HG03342 (cell line): ENCODE measurements at regions not wholly inside any gene's neighbourhood (a gene's known extent, or its start where the extent isn't known, plus 50 kb on each side); places are given as distances from the start of the nearest gene placed in this dataset.

Experiments
- ATAC-seq: cut with Tn5 transposase; IDR thresholded peaks from one replicate; pipeline ENCODE4 v1.9.1; 2021; ENCODE audit warnings: mild to moderate bottlenecking, moderate library complexity; ENCODE audit not compliant: unreplicated experiment

- no peak for ATAC-seq
These were observed 180.0 kb upstream of the BMPER start for GRCh38 chr7:33725111-33726025.

DNA sequence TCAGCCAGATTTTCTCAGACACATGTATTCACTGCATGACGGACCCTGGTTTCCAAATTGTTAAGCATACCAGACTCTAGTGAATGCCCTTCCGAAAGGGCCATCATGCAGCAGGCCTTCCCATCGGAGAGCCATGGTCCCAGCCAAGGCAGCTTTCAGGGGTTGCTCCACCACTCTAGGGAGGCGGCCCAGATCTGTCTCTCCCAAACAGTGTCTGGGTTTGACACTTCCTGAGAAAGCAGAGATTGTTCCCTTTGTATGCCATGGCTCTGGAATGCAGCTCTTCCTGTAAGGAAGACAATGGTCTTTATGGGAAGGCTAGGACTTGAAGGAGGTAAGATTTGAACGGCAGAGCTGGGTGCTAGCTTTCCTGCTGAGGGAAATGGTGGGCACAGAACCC is 178.8 kb upstream of the BMPER start:
- no peak for ATAC-seq

DNA sequence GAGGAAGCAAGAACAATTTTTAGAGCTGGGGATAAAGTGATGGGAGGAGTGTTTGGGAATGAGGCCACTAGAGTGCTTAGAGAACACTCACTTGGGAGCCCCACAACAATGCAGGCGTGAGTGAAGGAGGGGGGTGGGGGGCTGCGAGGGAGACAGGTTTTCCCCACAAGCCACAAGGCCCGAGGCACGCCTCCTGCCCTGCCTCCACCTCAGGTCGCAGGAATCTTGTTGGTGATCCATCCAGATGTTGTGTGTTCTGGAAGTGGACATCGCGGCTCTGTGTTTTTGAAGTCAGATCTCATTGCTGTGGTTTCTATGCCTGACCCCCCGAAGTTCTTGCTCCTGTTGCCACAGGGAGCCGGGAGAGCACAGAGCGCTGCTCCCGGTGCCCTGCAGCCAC is 178.0 kb upstream of the BMPER start:
- no peak for ATAC-seq

- ATAC-seq: no peak
These were observed 176.3 kb upstream of the BMPER start for GRCh38 chr7:33728873-33729551.

DNA sequence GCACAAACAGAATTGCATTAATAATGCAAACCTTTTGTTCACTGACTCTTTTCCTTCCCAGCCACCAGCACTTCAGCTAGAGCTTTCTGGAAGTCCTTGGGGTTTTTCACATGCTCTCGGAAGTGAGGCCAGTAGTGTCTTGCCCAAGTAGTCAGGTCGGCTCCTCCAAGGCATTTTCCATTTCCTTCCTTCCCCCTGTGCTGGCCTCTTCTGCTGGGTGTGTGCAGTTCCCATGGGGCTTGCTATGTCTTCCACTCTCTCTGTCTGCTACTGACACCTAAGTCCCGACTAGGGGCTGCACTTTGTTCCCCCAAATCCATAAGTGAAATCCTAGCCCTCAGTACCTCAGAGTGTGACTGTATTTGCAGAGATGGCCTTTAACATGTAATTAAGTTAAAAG is 175.6 kb upstream of the BMPER start:
- ATAC-seq: no peak

- no peak for ATAC-seq
These were observed 174.4 kb upstream of the BMPER start for GRCh38 chr7:33730958-33731357.

DNA sequence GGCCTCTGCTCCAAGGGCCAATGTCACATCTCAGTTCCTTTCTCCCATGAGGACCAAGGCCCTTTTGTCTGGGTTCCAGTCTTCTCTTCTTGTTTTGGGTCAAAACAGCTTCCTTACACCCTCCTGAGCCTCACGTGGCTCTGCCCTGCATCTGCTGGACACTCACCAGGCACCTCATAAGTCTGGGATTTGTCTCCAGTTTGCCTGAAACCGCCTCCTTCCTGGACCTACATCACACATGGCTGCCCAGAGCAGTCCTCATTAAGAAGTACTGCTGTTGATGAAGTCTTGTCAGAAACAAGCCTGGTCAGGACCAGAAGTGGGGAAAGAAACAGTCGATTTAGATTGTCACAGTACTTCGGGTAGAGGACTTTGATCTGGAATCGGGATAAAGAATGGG is 173.4 kb upstream of the BMPER start:
- no peak for ATAC-seq

- no peak for ATAC-seq
These were observed 172.9 kb upstream of the BMPER start for GRCh38 chr7:33732462-33732861.

GRCh38 chr7:33733870-33734650 is 171.3 kb upstream of the BMPER start:
- no peak for ATAC-seq

GRCh38 chr7:33735403-33735802 is 169.9 kb upstream of the BMPER start:
- no peak for ATAC-seq

DNA sequence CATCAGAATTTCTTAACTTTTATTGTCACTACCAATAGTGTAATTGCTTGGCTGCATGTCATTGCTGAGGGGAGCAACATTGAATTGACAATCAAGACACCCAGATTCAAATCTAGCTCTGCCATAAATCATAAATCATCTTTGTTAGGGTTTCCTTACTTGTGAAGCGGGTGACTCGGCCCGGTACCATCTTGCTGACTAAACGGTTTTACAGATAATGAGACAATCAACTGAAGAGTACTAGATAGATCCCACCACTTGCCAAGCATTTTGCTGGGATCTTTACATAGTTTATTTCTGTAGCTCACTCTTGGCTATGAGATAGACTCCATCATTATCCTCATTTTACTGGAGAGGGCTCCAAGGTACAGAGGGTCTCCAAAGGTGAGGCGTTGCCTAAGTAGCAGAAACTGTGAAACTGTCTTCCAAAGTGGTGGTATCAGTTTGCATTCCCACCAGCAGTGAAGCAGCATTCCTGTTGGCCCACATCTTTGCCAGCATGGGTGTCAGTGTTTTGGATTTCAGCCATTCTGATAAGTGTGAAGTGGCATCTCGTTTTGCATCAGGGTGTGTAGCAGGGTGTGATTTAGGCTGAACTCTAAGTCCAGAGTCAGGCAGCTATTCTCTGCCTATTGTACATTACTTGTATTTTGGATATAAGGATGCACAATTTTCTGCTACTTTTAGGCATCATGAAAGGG is 168.7 kb upstream of the BMPER start:
- no peak for ATAC-seq

- no peak for ATAC-seq
These were observed 166.9 kb upstream of the BMPER start for GRCh38 chr7:33738260-33738935.

DNA sequence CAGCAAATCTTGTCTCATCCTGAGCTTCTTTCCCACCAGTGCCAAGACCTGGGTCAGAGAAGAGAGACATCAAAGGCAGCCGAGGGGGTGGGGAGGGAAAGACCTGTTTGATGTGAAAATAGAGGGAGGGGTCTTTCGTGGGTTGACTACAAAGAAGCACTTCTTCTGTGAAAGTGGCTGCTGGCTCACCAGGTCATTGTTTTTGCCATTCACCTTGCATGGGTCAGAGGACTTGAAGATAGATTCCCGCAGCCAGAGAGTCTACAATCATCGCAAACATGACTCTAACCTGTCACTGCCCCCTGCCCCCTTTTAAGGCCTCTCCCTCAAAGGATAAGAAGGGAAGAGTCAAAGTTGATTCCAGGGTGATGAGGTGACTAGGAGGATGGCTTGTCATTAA is 166.1 kb upstream of the BMPER start:
- no peak for ATAC-seq

DNA sequence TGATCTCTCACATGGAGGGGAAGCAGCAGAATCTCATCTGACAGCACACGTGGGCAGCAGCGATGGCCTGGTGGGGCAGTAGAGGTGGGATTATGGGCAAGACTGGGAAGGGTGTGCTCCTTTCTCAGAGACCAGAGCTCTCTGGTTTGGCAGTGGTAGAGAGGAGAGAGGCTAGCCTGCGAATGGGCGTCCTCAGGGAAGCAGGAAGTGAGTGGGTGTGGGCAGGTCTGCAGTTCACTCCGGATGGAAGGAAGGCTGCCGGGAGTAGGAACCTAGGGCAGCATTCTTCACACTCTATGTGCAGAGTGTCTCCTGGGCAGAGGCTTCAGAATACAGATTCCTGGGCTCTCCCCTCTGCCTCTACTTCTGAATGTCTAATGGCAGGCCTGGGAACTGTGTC is 162.8 kb upstream of the BMPER start:
- no peak for ATAC-seq

DNA sequence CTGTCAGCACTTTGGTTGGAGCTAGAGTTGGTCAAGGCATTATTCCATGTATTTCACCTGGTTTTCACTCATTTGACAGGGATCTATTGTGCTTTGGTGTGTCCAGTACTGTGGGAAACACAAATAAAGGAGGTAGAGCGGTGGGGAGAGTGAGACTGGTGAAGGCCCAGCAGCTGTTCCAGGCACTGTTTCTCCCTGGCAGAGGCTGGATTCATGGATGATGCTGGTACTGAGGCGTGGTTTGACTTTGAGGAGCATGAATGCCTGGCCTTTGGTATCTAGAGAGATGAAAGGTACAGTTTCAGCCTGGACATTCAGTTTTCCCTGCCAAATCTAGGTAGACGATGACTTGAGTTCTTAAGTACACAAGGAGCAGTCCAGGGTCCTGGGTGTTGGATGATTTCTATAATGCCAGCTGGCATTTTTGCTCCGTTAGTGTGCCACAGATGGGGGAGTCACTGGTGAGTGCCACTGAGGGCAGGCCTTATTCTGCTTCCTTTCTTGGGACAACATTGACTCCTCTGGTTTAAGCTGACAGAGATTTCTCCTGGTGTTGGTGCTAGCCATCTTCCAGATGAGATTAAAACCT is 162.2 kb upstream of the BMPER start:
- ATAC-seq: no peak

GRCh38 chr7:33743594-33743993 is 161.7 kb upstream of the BMPER start:
- ATAC-seq: no peak

GRCh38 chr7:33744293-33745075 is 160.9 kb upstream of the BMPER start:
- no peak for ATAC-seq

- no peak for ATAC-seq
These were observed 159.4 kb upstream of the BMPER start for GRCh38 chr7:33745934-33746333.

DNA sequence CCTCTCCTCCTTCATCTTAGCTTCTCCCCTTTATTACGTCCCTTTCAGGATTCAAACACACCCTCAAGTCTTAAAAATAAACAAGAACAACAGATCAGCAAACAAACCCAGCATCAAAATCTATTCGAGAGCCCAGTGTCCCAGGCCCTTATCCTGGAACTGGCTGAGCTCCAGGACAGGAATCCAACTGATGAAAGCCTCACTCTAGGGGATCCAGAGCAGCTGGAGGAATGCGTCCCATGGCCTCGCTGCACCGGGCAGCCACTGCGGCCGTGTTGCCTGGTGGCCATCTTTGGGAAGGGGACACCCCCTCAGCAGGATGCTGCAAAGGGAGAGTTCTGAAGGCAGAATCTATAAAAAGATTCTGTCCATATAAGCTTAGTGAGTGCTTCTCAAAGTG is 156.5 kb upstream of the BMPER start:
- ATAC-seq: no peak
